ENCODE measurements at regions not wholly inside any gene's neighbourhood (a gene's known extent, or its start where the extent isn't known, plus 50 kb on each side); places are given as distances from the start of the nearest gene placed in this dataset.

DNA sequence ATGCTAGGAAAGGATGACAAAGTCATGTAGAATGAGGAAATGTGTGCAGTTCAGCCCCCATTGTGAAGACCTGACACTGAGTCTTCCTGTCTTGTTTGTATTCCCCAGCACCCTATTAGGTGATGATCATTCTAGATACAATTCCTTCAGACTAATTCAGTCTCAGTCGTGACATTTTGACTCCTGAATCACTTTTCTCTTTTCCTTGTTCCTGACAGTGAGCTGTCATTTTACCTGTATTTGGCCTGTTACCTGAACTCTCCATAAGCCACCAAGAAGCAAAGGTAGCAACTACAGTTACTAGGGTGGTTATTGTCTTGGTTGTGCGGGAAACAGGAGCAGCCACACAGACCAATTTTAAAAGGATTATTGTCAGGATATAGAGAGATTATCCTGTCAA lies 111.4 kb upstream of the TAC1 start:
- TF ChIP-seq, protein P1, sequence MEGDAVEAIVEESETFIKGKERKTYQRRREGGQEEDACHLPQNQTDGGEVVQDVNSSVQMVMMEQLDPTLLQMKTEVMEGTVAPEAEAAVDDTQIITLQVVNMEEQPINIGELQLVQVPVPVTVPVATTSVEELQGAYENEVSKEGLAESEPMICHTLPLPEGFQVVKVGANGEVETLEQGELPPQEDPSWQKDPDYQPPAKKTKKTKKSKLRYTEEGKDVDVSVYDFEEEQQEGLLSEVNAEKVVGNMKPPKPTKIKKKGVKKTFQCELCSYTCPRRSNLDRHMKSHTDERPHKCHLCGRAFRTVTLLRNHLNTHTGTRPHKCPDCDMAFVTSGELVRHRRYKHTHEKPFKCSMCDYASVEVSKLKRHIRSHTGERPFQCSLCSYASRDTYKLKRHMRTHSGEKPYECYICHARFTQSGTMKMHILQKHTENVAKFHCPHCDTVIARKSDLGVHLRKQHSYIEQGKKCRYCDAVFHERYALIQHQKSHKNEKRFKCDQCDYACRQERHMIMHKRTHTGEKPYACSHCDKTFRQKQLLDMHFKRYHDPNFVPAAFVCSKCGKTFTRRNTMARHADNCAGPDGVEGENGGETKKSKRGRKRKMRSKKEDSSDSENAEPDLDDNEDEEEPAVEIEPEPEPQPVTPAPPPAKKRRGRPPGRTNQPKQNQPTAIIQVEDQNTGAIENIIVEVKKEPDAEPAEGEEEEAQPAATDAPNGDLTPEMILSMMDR (conservative IDR thresholded peaks at IDR 0.05; ENCODE audit: low read depth in 2 of 2), result no peak
- TF ChIP-seq, protein P2, sequence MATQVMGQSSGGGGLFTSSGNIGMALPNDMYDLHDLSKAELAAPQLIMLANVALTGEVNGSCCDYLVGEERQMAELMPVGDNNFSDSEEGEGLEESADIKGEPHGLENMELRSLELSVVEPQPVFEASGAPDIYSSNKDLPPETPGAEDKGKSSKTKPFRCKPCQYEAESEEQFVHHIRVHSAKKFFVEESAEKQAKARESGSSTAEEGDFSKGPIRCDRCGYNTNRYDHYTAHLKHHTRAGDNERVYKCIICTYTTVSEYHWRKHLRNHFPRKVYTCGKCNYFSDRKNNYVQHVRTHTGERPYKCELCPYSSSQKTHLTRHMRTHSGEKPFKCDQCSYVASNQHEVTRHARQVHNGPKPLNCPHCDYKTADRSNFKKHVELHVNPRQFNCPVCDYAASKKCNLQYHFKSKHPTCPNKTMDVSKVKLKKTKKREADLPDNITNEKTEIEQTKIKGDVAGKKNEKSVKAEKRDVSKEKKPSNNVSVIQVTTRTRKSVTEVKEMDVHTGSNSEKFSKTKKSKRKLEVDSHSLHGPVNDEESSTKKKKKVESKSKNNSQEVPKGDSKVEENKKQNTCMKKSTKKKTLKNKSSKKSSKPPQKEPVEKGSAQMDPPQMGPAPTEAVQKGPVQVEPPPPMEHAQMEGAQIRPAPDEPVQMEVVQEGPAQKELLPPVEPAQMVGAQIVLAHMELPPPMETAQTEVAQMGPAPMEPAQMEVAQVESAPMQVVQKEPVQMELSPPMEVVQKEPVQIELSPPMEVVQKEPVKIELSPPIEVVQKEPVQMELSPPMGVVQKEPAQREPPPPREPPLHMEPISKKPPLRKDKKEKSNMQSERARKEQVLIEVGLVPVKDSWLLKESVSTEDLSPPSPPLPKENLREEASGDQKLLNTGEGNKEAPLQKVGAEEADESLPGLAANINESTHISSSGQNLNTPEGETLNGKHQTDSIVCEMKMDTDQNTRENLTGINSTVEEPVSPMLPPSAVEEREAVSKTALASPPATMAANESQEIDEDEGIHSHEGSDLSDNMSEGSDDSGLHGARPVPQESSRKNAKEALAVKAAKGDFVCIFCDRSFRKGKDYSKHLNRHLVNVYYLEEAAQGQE (IDR thresholded peaks at IDR 0.05; ENCODE audit: unreplicated experiment), result no peak
- no peak for TF ChIP-seq ZNF331 (CRISPR knock-in tag; IDR thresholded peaks at IDR 0.05; ENCODE audit: low read depth)

Data from GM23338 (cell line).